ENCODE measurements at regions not wholly inside any gene's neighbourhood (a gene's known extent, or its start where the extent isn't known, plus 50 kb on each side); places are given as distances from the start of the nearest gene placed in this dataset.

DNA sequence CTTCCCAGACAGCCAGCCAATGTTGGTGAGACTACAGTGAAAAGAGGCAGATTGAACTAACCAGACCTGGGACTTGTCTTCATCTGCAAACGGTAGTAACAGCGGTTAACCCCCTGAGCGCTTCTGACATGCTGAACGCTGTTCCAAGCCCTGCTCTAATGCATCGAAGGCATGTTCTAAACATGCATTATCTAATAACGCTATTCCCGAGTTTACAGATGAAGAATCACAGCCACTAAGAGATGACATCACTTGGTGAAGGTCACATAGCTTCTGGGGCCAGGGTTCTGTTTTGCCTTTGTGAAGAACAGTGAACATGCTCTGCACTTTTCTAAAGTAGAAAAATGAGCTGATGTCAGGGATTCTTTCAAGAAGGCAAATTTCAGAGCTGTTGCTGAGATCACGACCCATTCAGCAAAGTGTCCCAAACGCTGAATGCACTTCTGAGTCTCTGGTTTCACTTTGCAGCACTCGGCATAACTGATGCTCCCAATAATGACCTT lies 56.0 kb downstream of the FOS start:
- no peak overlapping the region for H3K27ac ChIP-seq (ENCODE audit: low read depth in 2 of 2, low read length in 1 of 2)
- no peak overlapping the region for H3K9ac ChIP-seq
- H3K36me3 ChIP-seq (replicated peaks in 1 of 2; ENCODE audit: control insufficient read depth in 1 of 2, insufficient read depth in 2 of 2, low read length in 1 of 2), result no peaks in the 10 kb centered on the region
- H3F3A ChIP-seq (replicated peaks; ENCODE audit: insufficient read depth), result no peaks in the 10 kb centered on the region
- no peak overlapping the region for H3K4me3 ChIP-seq (ENCODE audit: low read depth in 2 of 2, low read length in 1 of 2)
- H2AFZ ChIP-seq (ENCODE audit: low read depth), result no peak overlapping the region
- POLR2A ChIA-PET, result no interaction called here
- 60% methylated on average over 10 of the region's 10 CpGs for WGBS (ENCODE audit: low lambda C conversion rate)
- H3K79me2 ChIP-seq (ENCODE audit: insufficient read depth), result no peaks in the 10 kb centered on the region
- no peak overlapping the region for H3K4me2 ChIP-seq
- no peak for TF ChIP-seq GATA2 (CRISPR knock-in tag; IDR thresholded peaks at IDR 0.05)
- no peak for TF ChIP-seq FOXJ3 (CRISPR knock-in tag; IDR thresholded peaks at IDR 0.05)
- no peak for TF ChIP-seq JUND (IDR thresholded peaks at IDR 0.05)
- H3K9me3 ChIP-seq, result no peaks in the 10 kb centered on the region
- CTCF ChIA-PET, result interaction anchor here (1.0 kb wide), 1 partner anchor 227 kb away, joined by 3 read pairs; no protein-coding TSS in a partner anchor
- H4K20me1 ChIP-seq (ENCODE audit: insufficient read depth), result no peaks in the 10 kb centered on the region
- DNase-seq, result no peak
- peaks cover 24% of the 10 kb centered on the region for H3K27me3 ChIP-seq (ENCODE audit: insufficient read depth)
- H3K9me2 ChIP-seq, result no peaks in the 10 kb centered on the region
- no peaks in the 10 kb centered on the region; a peak in 1 of 4 replicates for H3K4me1 ChIP-seq (ENCODE audit: control insufficient read depth in 1 of 2, insufficient read depth in 2 of 2, low read depth in 1 of 2, low read length in 1 of 2)

DNA sequence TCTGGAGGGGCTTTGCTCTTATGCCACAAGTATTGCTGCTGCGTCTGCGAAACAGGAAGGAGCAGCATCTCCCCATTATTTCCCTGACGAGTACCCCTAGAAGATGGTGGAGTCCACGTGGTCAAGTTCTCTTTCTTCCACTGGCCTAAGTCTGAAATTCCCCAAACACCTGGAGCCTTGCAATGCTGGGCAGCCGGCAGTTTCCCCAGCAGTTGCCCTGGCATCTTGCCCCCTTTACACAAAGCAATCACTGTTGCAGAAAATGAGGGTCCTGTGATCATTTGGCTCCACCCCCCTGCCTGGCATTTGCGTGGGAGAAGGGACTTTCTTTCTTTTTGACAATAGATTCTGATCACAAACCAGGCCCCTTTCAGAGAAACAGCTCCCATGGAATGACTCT lies 56.9 kb downstream of the FOS start:
- DNase-seq, result no peak
- no peaks in the 10 kb centered on the region for H3K9me2 ChIP-seq
- H3K4me1 ChIP-seq (ENCODE audit: control insufficient read depth in 1 of 2, insufficient read depth in 2 of 2, low read depth in 1 of 2, low read length in 1 of 2), result no peaks in the 10 kb centered on the region; a peak in 1 of 4 replicates
- H3F3A ChIP-seq (replicated peaks; ENCODE audit: insufficient read depth), result no peaks in the 10 kb centered on the region
- no peak overlapping the region for H3K9ac ChIP-seq
- H3K9me3 ChIP-seq, result no peaks in the 10 kb centered on the region
- ChIA-PET POLR2A (interaction anchor here (0.6 kb wide), 1 partner anchor 145 kb away, joined by 4 read pairs; no protein-coding TSS in a partner anchor), CTCF (interaction anchor here (0.8 to 1.0 kb wide), 2 partner anchors 80 to 226 kb away, joined by 3 read pairs; no protein-coding TSS in a partner anchor)
- no peaks in the 10 kb centered on the region for H3K36me3 ChIP-seq (replicated peaks in 1 of 2; ENCODE audit: control insufficient read depth in 1 of 2, insufficient read depth in 2 of 2, low read length in 1 of 2)
- no peak overlapping the region for H3K4me3 ChIP-seq (ENCODE audit: low read depth in 2 of 2, low read length in 1 of 2)
- 43% methylated on average over 6 of the region's 6 CpGs for WGBS (ENCODE audit: low lambda C conversion rate)
- H2AFZ ChIP-seq (ENCODE audit: low read depth), result no peak overlapping the region
- no peaks in the 10 kb centered on the region for H3K79me2 ChIP-seq (ENCODE audit: insufficient read depth)
- peaks cover 18% of the 10 kb centered on the region for H3K27me3 ChIP-seq (ENCODE audit: insufficient read depth)
- no peaks in the 10 kb centered on the region for H4K20me1 ChIP-seq (ENCODE audit: insufficient read depth)
- no peak overlapping the region for H3K4me2 ChIP-seq
- TF ChIP-seq RFX5 (IDR thresholded peaks at IDR 0.05; ENCODE audit: low read length), result no peak
- no peak overlapping the region for H3K27ac ChIP-seq (ENCODE audit: low read depth in 2 of 2, low read length in 1 of 2)

DNA sequence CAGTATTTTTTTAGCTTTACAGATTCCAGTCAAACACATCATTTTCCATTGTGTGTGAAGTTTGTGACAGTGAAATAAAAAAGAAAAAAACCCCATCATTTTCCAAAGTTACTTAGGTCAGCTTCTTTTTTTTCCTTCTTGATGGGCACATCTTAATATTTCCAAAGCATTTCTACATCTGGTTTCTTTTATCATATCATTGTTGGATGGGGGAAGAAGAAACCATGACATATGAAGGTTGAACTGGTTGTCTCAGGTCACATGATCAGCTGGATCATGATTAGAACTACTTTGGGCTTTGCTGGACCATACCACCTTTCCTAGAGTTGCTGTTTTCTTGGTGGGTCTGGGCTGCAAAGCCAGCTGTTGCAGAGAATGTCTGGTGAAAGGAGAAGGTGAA lies 59.8 kb downstream of the FOS start:
- no peak overlapping the region for H3K4me3 ChIP-seq (ENCODE audit: low read depth in 2 of 2, low read length in 1 of 2)
- H4K20me1 ChIP-seq (ENCODE audit: insufficient read depth), result no peaks in the 10 kb centered on the region
- no peak overlapping the region for H3K27ac ChIP-seq (ENCODE audit: low read depth in 2 of 2, low read length in 1 of 2)
- no peaks in the 10 kb centered on the region for H3K79me2 ChIP-seq (ENCODE audit: insufficient read depth)
- no peak overlapping the region for H3K4me2 ChIP-seq
- no peak for DNase-seq
- ChIA-PET CTCF (interaction anchor here (0.8 to 1.1 kb wide), 2 partner anchors 31 to 150 kb away, joined by 3 to 5 read pairs; no protein-coding TSS in a partner anchor), POLR2A (interaction anchor here (0.6 kb wide), 1 partner anchor 45 kb away, joined by 3 read pairs; no protein-coding TSS in a partner anchor)
- no peaks in the 10 kb centered on the region for H3K9me2 ChIP-seq
- H3K36me3 ChIP-seq (replicated peaks in 1 of 2; ENCODE audit: control insufficient read depth in 1 of 2, insufficient read depth in 2 of 2, low read length in 1 of 2), result no peaks in the 10 kb centered on the region
- peaks cover 18% of the 10 kb centered on the region for H3K27me3 ChIP-seq (ENCODE audit: insufficient read depth)
- H2AFZ ChIP-seq (ENCODE audit: low read depth), result no peak overlapping the region
- TF ChIP-seq RXRA (IDR thresholded peaks at IDR 0.05; ENCODE audit: borderline replicate concordance, low read depth) (no peak), RCOR1 (IDR thresholded peaks at IDR 0.05; ENCODE audit: low read length) (no peak)
- TF ChIP-seq, protein P1, sequence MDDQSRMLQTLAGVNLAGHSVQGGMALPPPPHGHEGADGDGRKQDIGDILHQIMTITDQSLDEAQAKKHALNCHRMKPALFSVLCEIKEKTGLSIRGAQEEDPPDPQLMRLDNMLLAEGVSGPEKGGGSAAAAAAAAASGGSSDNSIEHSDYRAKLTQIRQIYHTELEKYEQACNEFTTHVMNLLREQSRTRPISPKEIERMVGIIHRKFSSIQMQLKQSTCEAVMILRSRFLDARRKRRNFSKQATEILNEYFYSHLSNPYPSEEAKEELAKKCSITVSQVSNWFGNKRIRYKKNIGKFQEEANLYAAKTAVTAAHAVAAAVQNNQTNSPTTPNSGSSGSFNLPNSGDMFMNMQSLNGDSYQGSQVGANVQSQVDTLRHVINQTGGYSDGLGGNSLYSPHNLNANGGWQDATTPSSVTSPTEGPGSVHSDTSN (IDR thresholded peaks at IDR 0.05), result no peak
- TF ChIP-seq, protein P2, sequence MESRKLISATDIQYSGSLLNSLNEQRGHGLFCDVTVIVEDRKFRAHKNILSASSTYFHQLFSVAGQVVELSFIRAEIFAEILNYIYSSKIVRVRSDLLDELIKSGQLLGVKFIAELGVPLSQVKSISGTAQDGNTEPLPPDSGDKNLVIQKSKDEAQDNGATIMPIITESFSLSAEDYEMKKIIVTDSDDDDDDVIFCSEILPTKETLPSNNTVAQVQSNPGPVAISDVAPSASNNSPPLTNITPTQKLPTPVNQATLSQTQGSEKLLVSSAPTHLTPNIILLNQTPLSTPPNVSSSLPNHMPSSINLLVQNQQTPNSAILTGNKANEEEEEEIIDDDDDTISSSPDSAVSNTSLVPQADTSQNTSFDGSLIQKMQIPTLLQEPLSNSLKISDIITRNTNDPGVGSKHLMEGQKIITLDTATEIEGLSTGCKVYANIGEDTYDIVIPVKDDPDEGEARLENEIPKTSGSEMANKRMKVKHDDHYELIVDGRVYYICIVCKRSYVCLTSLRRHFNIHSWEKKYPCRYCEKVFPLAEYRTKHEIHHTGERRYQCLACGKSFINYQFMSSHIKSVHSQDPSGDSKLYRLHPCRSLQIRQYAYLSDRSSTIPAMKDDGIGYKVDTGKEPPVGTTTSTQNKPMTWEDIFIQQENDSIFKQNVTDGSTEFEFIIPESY (IDR thresholded peaks at IDR 0.05; ENCODE audit: borderline replicate concordance, low read depth), result no peak
- TF ChIP-seq, protein P3, sequence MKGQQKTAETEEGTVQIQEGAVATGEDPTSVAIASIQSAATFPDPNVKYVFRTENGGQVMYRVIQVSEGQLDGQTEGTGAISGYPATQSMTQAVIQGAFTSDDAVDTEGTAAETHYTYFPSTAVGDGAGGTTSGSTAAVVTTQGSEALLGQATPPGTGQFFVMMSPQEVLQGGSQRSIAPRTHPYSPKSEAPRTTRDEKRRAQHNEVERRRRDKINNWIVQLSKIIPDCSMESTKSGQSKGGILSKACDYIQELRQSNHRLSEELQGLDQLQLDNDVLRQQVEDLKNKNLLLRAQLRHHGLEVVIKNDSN (IDR thresholded peaks at IDR 0.05; ENCODE audit: borderline replicate concordance, low read depth), result no peak
- H3K9me3 ChIP-seq, result no peaks in the 10 kb centered on the region
- no peak overlapping the region for H3K9ac ChIP-seq
- H3K4me1 ChIP-seq (ENCODE audit: control insufficient read depth in 1 of 2, insufficient read depth in 2 of 2, low read depth in 1 of 2, low read length in 1 of 2), result no peaks in the 10 kb centered on the region; a peak in 1 of 4 replicates
- H3F3A ChIP-seq (replicated peaks; ENCODE audit: insufficient read depth), result no peaks in the 10 kb centered on the region

All from SK-N-SH (cell line).